Non-pigmented ciliary epithelial cell (primary cell): ENCODE measurements at regions not wholly inside any gene's neighbourhood (a gene's known extent, or its start where the extent isn't known, plus 50 kb on each side); places are given as distances from the start of the nearest gene placed in this dataset.
"Not testable (repeated sequence)": the region's sequence is repeated elsewhere in the genome, so short reads cannot be mapped to it uniquely, and the experiment has no call there.

Experiments
- DNase-seq: peaks from one replicate; pipeline ENCODE4 v3.0.0-alpha.2; 2010; ENCODE audit warnings: low read depth

DNA sequence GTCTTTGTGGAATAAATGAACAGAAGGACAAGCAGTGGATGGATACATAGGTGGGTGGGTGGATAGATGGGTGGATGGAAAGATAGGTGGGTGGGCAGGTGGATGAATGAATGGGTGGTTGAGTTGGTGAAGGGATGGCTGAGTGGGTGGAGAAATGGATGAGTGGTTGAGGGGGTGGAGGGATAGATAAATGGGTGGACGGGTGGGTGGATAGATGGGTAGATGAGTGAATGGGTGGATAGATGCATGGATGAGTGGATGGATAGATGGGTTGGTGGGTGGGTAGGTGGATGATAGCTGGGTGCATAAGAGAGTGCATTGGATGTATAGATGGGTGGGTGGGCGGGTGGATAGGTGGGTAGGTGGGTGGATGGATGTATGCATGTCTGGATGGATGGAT, 63.5 kb downstream of the UNC93B1 start:
- not testable (repeated sequence) for DNase-seq

DNA sequence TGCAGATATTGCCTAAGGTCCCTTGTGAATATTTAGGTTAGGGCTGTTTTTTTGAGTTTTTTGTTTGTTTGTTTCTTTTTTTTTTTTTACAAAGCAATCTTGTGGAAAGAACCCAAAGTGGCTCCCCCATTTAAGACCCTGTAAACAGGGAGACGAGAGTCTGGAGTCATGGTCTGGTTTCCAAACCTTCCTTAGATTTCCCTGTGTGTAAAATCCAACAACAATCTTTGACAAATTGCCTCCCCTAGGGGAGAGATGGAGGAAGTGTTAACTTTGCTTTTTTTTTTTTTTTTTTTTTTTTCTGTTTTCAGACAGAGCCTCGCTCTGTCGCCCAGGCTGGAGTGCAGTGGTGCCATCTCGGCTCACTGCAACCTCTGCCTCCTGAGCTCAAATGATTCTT, 64.9 kb downstream of the UNC93B1 start:
- DNase-seq, result not testable (repeated sequence)

DNA sequence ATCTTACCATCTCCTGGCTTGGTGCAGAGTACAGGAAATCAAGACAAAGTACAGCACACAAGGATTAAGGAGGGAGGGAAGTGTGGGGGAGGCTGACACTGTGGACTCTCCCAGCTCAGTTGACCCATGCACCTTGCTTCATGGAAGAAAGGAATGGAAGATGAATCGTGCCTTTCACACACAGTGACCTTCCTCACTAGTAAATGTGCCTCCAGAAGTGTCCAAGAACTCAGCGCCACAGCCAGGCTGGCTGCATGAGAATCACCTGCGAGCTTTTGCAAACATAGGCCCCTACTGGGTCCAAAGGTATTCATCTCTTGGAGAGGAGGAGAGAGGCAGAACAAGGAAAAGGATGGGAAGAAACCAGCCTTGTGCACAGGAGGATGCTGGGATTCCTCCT, 65.5 kb downstream of the UNC93B1 start:
- not testable (repeated sequence) for DNase-seq

DNA sequence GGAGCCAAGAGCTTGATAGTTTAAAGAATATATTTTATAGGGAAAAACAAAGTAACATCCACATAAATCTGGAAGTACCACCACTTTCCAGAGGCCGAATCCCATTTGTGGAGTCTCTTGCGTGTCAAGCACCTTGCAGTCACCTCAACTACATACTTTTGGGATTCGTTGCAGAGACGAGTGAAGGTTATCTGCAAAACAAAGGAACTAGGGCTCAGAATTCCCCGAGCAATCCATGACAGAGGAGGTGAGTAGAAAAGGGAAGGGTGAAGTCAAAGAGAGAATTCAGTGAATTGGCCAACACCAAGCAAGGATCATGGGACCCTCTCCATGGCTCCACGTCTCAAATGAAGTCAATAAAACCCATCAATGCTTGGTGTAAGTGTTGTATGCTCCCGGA, 80.3 kb downstream of the UNC93B1 start:
- not testable (repeated sequence) for DNase-seq

DNA sequence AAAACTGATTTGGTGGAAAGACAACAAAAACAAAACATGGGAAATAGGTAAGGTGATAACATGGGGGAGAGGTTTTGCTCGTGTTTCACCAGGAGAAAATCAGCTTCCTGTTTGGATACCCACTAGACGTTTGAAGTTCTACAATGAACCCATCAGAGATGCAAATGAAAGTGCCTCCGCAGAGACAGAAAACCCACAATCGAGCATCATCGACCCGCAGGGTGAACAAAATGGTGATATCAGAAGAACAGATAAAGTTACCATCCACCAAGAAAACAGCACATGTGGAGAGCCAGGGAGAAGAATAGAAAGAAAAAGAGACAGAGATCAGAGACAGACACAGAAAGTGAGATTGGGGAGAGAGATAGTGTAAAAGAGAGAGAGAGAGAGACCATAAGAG, 83.4 kb downstream of the UNC93B1 start:
- DNase-seq, result not testable (repeated sequence)

DNA sequence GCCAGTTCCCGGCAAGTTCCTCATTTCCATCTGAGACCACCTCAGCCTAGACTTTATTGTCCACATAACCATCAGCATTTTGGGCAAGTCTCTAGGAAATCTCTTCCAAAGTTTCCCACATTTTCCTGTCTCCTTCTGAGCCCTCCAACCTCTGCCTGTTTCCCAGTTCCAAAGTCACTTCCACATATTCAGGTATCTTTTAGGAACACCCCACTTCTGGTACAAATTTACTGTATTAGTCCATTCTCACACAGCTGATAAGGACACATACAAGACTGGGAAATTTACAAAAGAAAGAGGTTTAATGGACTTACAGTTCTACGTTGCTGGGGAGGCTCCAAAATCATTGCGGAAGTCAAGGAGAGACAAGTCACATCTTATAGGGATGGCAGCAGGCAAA, 91.7 kb downstream of the UNC93B1 start:
- not testable (repeated sequence) for DNase-seq

DNA sequence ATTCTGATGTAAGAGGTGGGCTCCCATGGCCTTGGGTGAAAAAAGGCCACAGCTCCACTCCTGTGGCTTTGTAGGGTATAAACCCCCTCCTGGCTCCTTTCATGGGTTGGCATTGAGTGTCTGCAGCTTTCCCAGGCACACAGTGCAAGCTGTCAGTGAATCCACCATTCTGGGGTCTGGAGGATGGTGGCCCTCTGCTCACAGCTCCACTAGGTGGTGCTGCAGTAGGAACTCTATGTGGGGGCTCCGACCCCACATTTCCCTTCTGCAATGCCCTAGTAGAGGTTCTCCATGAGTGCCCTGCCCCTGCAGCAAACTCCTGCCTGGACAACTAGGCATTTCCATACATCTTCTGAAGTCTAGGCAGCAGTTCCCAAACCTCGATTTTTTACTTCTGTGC, 92.7 kb downstream of the UNC93B1 start:
- DNase-seq, result not testable (repeated sequence)

DNA sequence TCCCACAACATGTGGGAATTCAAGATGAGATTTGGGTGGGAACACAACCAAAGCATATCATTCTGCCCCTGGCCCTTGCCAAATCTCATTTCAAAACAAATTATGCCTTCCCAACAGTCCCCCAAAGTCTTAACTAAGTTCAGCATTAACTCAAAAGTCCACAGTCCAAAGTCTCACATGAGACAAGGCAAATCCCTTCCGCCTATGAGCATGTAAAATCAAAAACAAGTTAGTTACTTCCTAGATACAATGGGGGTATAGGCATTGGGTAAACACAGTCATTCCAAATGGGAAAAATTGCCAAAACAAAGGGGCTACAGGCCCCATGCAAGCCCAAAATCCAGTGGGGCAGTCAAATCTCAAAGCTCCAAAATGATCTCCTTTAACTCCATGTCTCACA, 93.1 kb downstream of the UNC93B1 start:
- not testable (repeated sequence) for DNase-seq

DNA sequence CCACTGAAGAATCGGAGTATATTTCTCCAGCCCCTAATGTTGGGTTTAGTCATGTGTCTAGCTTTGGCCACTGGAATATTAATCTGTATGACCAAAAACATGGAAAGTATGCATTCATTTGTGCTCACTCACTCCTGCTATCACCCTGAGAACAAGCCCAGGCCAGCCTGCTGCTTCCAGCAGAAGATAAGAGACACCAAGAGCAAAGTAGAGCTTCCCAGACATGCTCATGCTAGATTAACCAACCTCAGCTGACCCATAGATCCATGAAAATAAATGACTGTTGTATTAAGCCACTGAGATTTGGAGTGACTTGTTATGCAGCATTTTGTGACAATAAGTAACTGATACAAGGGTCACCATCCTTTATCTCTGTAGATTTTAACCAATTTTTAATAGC, 96.9 kb downstream of the UNC93B1 start:
- not testable (repeated sequence) for DNase-seq

DNA sequence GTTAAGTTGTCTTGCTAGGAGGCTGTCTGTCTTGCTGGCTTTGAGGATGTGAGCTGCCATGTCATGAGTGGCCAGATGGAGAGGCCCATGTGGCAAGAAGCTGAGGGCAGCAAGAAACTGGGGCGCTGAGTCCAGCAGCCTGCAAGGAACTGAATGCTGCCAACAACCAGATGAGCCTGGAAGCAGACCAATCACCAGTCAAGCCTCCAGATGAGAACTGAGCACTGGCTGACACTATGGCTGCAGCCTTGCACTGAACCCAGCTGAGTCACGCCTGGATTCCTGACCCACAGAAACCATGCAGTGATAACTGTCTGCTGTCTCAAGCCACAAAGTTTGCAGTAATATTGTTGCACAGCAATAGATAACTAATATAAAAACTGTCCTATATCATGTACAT, 104.4 kb downstream of the UNC93B1 start:
- peak; percentile 27 for DNase-seq

DNA sequence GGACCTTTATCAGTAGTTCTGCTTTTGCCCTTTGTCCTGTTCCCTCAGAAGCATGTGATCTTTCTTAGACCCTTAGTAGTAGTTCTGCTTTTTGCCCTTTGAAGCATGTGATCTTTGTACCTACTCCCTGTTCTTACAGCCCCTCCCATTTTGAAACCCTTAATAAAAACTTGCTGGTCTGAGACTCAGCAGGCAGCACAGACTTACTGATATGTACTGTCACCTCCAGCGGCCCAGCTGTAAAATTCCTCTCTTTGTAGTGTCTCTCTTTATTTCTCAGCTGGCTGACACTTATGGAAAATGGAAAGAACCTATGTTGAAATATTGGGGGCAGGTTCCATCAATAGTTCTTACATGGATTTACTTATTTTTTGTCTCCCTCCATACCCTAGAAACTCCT, 110.4 kb downstream of the UNC93B1 start:
- not testable (repeated sequence) for DNase-seq

DNA sequence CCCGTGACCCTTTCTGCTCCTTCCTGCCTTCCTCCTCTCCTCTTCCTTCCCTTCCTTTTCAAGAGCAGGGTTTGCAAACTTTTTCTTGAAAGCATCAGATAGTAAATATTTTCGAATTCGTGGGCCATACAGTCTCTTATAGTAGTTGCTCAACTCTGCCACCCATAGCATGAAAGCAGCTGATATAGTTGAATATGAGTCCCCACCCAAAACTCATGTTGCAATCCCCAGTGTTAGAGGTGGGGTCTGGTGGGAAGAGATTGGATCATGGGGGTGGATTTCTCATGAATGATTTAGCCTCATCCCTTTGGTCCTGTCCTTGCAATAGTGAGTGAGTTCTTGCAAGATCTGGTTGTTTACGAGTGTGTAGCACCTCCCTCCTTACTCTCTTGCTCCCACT, 114.3 kb downstream of the UNC93B1 start:
- not testable (repeated sequence) for DNase-seq

DNA sequence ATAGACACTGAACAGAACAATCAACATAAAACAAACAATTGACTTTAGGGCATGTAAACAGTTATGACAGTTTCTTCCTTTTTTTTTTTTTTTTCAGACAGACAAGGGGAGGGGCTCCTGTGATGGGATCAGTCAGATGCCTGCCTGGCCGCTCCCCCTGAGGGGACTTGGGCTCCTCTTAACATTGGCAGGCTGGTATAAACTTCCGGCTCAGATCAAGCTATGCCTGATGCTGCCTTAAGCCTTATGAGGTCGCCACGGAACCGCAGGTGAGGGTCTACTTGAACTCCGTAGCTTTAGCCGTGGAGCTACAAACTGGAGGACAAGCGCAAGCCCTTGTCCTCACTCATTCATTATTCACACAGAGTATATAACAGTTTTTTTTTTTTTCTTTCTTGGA, 115.8 kb downstream of the UNC93B1 start:
- DNase-seq, result not testable (repeated sequence)

DNA sequence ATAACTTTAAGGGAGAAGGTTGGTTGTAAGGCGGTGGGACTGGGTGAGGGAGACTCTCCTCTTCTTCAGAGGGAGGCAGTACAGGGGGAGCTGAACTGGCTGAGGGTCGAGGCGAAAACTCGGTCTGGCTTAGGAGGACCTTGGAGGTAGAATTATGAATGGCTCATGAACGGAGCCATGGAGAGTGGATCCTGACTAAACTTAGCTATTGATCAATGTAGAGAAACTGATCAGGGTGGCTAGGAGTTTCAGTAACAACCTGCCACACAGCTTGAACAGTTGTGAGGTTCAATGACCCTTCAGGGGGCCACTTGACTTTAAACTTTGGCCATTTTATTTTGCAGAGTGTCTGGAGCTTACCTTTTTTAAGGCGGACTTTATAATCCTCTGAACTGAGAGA, 117.2 kb downstream of the UNC93B1 start:
- DNase-seq, result not testable (repeated sequence)

DNA sequence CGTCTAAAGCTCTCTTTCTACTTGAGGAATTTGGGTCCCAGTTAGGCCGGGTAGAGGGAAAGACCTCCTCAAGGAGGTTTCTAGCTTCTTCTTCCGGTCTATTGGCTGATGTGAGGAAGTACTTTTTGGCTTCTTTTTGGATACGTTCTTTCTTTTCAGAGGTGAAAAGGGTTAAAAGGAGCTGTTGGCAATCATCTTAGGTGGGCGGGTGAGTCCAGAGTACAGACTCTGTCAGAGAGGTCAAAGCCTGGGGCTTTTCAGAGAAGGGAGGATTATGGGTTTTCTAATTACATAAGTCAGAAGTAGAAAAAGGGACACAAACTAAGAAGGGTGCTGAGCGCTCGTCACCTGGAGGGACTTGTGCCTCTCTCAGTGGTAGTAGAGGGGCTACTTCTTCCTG, 117.7 kb downstream of the UNC93B1 start:
- DNase-seq, result not testable (repeated sequence)

DNA sequence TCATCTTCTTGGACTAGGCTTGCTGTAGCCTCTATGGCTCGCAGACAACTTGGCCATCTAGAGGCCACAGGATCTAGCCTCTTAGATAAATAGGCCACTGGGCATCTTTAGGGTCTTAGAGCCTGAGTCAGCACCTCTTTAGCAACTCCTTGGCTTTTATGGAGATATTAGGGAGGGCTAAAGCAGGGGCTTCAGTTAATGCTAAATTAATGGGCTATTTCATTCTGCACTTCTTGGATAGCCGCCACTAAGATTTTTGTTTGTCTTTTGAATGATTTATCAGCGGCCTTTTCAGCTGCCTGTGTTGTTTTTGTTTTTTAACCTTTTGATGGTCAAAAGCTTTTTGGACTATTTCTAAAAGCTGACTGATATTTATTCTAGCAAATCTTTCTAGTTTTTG, 118.3 kb downstream of the UNC93B1 start:
- not testable (repeated sequence) for DNase-seq

DNA sequence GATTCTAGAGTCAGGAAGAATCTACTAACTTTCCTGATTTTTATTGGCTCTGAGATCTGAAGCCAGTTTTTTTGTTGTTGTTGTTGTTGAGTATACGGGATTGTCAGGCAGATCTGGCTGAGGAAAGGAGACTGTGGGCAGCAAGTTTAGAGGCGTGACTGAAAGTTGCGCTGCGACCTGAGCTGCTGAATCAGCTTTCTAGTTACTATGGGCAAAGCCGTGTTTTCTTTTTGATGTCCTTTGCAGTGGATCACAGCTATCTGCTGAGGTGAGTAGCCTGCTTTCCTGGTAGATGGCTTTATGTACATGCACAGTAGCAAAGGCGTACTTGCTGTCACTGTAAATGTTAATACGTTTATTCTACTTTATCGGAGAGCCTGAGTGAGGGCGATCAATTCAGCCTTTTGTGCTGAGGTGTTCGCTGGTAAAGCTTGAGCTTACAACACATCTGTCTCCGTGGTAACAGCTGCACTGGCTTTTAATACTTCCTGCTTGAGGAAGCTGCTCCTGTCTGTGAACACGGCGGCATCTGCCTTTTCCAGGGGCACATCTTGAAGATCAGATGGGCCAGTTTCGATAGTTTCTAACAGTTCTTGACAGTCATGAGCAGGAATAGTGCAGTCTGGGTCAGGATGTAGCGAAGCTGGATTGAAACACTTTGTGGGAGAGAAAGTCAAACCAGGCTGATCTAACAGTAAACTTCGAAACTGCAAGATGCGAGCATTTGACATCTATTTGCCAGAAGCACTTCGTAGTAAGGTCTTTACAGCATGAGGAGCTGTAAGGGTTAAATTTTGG, 118.9 kb downstream of the UNC93B1 start:
- DNase-seq, result not testable (repeated sequence)

DNA sequence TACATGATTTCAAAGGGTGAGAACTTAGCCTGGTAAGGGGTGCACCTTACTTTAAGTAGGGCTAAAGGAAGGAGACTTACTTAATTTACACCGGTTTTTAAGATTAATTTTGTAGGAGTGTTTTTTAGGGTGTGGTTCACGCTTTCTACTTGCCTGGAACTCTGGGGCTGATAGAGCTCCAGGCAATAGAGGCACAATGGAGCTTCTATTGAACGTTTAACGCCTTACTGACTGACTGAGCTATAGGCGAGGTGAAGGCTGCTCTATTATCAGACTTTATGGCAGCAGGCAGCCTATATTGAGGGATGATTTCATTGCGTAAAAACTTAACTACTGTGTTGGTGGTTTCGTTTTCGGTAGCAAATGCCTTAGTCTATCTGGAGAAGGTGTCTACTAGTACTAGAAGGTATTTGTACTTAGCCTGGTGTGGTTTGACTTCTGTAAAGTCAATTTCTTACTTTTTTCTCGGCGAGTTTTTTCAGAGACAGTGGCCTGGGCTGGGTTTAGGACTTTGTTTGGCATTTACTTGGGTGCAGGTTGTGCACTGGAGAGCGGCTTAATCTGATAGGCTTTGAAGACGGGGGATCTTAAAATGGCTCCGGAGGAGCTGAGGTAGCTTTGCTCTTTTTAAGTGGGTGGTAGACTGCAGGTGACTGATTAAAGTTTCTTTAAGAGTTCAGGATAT, 119.7 kb downstream of the UNC93B1 start:
- not testable (repeated sequence) for DNase-seq

DNA sequence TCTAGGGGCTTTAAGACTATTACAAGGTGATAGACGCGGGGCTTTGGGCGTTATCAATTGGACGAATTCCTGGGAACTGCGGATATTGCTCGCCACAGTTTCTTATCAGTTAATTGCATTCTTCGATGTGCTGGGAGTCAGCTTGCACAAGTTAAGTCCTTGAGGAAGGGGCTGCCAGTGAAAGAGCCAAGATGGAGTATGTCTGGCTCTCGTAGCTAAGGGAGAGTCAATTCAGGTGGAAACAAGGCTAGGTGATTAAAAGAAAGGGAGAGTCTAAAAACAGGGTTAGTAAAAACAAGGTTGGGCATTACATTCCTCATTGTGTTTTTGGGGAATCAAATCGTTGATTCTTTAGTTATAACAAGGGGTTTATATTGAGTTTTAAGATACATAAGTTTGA, 121.6 kb downstream of the UNC93B1 start:
- DNase-seq, result not testable (repeated sequence)

DNA sequence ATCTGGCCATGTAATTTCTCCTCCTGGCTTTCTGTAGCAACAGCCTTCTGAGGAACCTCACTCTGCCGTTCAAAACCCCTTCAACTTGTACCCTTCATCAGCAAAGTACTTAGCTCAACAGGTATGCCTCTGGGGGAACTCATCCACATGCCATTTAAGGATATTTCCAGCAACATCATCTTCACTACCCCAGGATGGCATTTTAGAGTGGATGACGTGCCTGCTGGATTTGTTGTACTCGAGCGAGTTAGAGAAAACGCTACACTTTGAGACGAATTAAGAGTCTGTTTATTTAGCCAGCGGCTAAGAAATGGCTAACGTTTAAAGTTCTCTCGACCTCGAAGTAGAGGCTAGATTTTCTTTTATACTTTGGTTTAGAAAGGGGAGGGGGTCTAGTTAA, 122.1 kb downstream of the UNC93B1 start:
- not testable (repeated sequence) for DNase-seq

DNA sequence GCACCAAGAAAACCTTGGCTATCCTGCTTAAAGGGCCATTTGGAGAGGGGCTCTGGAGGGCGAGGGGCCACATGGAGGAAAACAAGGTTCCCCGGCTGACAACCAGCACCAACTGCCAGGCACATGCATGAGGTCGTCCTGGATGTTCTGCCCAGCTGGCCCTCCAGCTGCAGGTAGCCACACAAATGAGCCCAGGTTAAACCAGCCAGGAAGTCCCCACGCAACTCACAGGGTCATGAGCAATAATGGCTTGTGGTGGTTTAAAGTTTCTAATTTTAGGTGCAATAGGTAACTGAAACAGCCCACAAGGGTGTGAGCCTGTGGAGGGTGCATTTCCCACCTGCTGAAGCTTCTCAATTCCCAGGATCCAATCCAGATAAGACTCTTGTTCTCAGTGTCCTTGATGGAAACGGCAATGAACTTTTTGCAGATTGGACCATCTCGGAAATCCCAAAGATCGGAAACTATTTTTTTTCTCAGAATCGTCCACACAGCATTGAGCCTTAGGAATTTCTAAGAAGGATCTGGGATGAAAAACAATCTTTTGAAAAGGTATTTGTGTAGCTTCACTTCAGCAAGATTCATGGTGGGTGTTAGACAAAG, 123.2 kb downstream of the UNC93B1 start:
- DNase-seq, result not testable (repeated sequence)

DNA sequence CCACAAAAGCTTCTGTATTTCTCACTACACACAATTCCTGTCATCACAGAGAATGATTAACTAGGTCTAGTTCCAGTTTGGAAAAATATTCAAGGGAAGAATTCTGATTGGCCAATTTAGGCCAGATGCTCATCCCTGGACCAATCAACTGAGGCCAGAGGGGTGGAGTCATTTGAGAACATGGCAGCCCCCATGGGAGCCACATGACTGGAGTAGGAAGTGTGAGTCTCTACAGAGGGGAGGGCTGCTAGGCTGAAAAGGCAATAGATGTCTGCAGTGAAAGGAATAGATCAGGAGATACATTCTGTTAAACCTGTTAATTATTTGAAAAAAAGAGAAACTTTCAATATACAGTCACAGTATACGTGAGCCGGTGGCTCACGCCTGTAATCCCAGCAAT, 125.2 kb downstream of the UNC93B1 start:
- DNase-seq, result not testable (repeated sequence)

DNA sequence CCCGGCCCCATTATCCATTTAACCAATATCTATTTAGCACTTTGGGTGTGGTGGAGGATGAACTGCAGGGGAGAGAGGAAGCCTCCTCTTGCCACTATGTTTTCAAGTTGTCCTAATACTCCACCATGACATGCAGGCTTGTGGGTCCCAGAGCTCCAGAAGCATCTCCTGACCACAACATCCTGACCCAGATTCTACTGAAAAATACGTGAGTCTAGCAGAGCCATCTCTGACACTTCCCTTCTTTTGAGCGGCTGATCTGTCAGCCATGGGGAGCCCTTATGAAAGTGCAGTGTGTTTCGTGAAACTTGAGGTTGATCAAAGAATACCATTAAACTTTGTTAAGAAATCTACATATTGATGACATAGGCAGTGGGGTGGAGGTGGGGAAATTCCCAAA, 126.6 kb downstream of the UNC93B1 start:
- DNase-seq, result not testable (repeated sequence)
